GM06990 (cell line): ENCODE measurements at regions not wholly inside any gene's neighbourhood (a gene's known extent, or its start where the extent isn't known, plus 50 kb on each side); places are given as distances from the start of the nearest gene placed in this dataset.

Source experiments
- DNase-seq: peaks from one replicate; pipeline ENCODE4 v3.0.0-alpha.2; 2011; ENCODE audit not compliant: insufficient read length; ENCODE audit errors: extremely low read depth
- H3K27me3 ChIP-seq: replicated peaks from 2 replicates; pipeline ENCODE4 v1.6.0; 2011; ENCODE audit warnings: low read length; ENCODE audit not compliant: control insufficient read depth, insufficient read depth
- H3K36me3 ChIP-seq: 2 replicates; pipeline ENCODE4 v1.5.1; 2011; ENCODE audit warnings: low read length; ENCODE audit not compliant: control insufficient read depth, insufficient read depth
- H3K4me3 ChIP-seq: replicated peaks from 2 replicates; pipeline ENCODE4 v1.5.1; 2011; ENCODE audit warnings: low read depth, mild to moderate bottlenecking, control low read depth, low read length
- CTCF ChIP-seq: IDR thresholded peaks from 2 replicates; pipeline ENCODE4 v1.5.1; 2011; ENCODE audit warnings: low read length, control low read depth, mild to moderate bottlenecking, inconsistent platforms; ENCODE audit not compliant: insufficient read depth, poor library complexity, severe bottlenecking

DNA sequence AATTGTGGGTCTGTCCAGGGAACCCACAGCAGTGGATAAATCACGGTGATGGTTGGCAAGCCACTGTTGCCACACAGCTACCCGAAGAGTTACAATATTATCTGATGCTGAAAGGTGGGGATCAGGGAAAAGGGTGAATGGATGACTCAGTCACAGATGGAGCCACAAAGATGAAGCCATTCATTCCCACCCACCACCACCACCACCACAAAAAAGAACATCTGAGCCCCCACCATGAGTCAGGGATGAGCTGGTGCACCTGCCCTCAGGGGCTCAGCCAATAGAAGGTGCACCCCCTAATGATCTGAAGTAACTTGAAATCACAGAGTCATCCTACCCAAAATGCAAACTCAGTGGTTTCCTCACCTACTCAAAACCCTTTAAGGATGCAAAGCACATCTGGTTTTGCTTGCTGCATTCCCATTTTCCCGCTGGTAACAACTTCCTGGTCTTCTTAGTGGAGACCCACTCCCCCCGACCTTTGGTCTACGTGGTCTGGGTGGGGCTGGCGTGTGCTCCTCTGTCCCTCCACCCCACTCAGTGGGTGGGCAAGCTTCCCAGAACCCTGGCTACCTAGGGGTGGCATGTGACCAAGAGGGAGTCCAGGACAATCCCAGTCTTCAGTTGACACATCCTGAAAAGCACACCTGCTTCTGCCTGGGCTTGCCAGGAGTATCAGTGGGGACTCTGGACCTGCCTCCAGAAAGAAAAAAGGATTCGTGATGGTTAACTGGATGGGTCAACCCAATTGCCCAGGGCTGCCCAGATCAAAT lies 125.5 kb downstream of the ANKRD60 start:
- H3K4me3 ChIP-seq = no peak overlapping the region
- H3K36me3 ChIP-seq = no peaks in the 10 kb centered on the region
- no peak for DNase-seq
- H3K27me3 ChIP-seq = no peaks in the 10 kb centered on the region; the same call in none of the 2 replicates
- no peak for TF ChIP-seq CTCF

- TF ChIP-seq CTCF = no peak
- Histone ChIP-seq H3K4me3 (no peak overlapping the region), H3K27me3 (no peaks in the 10 kb centered on the region; the same call in none of the 2 replicates), H3K36me3 (no peaks in the 10 kb centered on the region)
- DNase-seq = no peak
Measured at GRCh38 chr20:58102261-58102660, 126.2 kb downstream of the ANKRD60 start.

GRCh38 chr20:58100731-58101356 lies 127.6 kb downstream of the ANKRD60 start:
- no peaks in the 10 kb centered on the region for H3K36me3 ChIP-seq
- H3K27me3 ChIP-seq = no peaks in the 10 kb centered on the region; the same call in none of the 2 replicates
- DNase-seq = no peak
- TF ChIP-seq CTCF = no peak
- H3K4me3 ChIP-seq = no peak overlapping the region

DNA sequence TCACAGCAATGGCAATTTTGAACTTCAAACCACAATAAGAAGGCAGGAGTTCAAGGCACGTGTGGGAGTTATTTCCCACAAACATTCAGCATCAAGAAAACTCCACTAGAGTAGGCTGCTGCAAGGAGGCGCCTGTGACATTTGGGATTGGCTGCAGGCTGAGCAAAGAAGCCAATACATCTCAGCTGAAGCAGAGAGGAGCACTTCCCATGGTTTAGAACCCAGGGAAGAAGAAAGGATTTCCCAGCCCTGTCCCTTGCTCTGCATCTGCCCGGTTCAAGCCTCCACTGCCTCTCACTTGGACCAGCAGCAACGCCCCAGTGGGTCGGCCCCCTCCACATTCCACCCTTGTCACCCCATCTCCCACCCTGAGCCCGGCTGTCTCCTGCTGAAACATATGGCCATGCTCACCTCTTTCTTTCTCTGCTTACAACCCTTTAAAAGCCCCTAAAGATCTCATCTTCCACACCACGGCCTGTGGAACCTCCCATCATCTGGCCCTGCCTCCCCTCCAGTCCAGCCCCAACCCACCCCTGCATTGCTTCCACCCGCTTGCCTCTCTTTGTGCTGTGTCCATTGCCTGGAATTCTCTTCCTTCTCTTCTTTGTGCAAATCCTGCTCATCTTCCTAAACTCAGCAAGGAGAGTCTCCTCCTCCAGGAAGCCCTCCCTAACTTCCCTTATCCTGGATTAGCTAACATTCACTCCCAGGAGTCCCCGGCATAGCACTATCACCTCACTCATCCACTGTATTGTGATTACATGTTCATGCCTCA lies 128.3 kb downstream of the ANKRD60 start:
- TF ChIP-seq CTCF = no peak
- no peaks in the 10 kb centered on the region for H3K36me3 ChIP-seq
- DNase-seq = no peak
- H3K4me3 ChIP-seq = no peak overlapping the region
- no peaks in the 10 kb centered on the region; the same call in none of the 2 replicates for H3K27me3 ChIP-seq

DNA sequence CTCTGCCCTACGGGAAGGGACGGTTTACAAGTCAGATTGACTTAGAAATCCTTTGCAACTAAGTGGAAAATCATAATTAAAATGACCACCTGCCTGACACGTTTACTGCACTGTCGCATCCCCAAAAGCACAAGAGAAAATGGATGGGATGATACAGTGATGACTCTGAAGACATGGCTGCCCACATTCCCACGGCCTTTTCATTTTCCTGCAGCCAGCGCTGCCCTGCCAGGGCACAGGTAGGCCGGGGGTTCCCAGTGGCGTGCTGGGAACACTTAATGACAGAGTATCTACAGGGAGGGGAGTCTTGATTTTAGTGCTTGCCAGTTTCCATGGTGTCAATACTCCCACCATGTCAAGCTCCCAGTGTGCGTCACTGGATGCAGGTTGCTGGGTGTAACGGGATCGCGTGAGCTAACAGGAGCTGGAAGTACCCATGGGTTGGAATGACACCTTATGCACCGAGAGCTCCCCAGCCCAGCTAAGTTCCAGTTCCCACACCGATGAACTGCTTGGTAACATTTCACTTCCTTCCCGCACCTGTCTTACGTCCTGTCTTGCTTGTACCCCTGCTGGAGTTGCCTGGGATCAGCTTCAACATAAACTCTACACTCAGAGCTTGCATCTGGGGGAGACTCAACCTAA lies 129.0 kb downstream of the ANKRD60 start:
- Histone ChIP-seq H3K27me3 (no peaks in the 10 kb centered on the region; the same call in none of the 2 replicates), H3K36me3 (no peaks in the 10 kb centered on the region), H3K4me3 (no peak overlapping the region)
- no peak for DNase-seq
- no peak for TF ChIP-seq CTCF
